ENCODE measurements at regions not wholly inside any gene's neighbourhood (a gene's known extent, or its start where the extent isn't known, plus 50 kb on each side); places are given as distances from the start of the nearest gene placed in this dataset.

- no peak for TF ChIP-seq CTCF (IDR thresholded peaks at IDR 0.05; ENCODE audit: control insufficient read depth, insufficient read depth, low read depth, low read length, missing control alignments)
- H3K4me3 ChIP-seq (ENCODE audit: control insufficient read depth, low read depth, low read length), result no peak overlapping the region
- no peak for DNase-seq (ENCODE audit: low read depth)
Measured at GRCh38 chr22:33202455-33202854, 144.3 kb upstream of the SYN3 start.

DNA sequence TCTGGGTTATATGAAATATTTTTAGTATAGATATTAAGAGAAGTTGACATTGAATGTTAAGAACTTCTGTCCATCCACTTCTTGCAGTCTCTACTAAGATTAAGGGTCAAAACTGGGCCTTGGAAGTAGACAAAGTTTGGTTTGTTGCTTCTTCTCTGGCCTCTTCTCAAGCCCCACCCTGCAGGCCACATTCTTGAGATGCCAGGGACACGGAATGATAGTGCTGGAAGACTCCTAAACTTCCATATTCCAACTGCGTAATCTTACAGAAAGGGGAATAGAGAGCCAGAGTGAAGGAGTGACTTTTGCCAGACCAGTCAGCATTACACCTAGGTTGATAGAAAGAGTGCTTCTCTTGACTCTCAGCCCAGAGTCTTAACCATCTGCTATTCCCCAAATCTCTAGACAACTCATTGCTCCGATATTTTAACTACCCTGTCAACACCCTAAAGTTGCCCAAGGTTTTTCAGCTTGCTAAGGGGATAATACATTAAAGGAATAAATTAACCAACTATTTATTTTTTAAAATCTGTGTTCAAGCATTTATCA lies 136.4 kb upstream of the SYN3 start:
- TF ChIP-seq CTCF (IDR thresholded peaks at IDR 0.05; ENCODE audit: control insufficient read depth, insufficient read depth, low read depth, low read length, missing control alignments), result no peak
- DNase-seq (ENCODE audit: low read depth), result no peak
- no peak overlapping the region for H3K4me3 ChIP-seq (ENCODE audit: control insufficient read depth, low read depth, low read length)

- no peak for TF ChIP-seq CTCF (IDR thresholded peaks at IDR 0.05; ENCODE audit: control insufficient read depth, insufficient read depth, low read depth, low read length, missing control alignments)
- H3K4me3 ChIP-seq (ENCODE audit: control insufficient read depth, low read depth, low read length), result no peak overlapping the region
- DNase-seq (ENCODE audit: low read depth), result no peak
Measured at GRCh38 chr22:33192156-33192555, 134.0 kb upstream of the SYN3 start.

GRCh38 chr22:33188326-33188725 lies 130.1 kb upstream of the SYN3 start:
- no peak overlapping the region for H3K4me3 ChIP-seq (ENCODE audit: control insufficient read depth, low read depth, low read length)
- no peak for TF ChIP-seq CTCF (IDR thresholded peaks at IDR 0.05; ENCODE audit: control insufficient read depth, insufficient read depth, low read depth, low read length, missing control alignments)
- DNase-seq (ENCODE audit: low read depth), result no peak

- no peak overlapping the region for H3K4me3 ChIP-seq (ENCODE audit: control insufficient read depth, low read depth, low read length)
- no peak for TF ChIP-seq CTCF (IDR thresholded peaks at IDR 0.05; ENCODE audit: control insufficient read depth, insufficient read depth, low read depth, low read length, missing control alignments)
- DNase-seq (ENCODE audit: low read depth), result no peak
Measured at GRCh38 chr22:33186816-33187215, 128.6 kb upstream of the SYN3 start.

DNA sequence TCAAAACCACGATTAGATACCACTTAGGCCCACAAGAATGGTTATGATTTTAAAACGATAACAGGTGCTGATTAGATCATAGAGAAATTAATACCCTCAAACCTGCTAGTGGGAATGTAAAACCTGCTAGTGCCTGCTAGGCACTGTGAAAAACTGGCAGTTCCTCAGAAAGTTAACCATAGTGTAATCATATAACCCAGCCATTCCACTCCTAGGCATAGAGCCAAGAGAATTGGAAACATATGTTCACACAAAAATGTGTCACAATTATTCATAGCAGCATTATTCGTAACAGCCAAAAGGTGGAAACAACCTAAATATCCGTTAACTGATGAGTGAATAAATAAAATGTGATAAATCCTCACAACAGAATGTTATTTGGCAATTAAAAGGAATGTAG lies 122.2 kb upstream of the SYN3 start:
- H3K4me3 ChIP-seq (ENCODE audit: control insufficient read depth, low read depth, low read length), result no peak overlapping the region
- no peak for DNase-seq (ENCODE audit: low read depth)
- no peak for TF ChIP-seq CTCF (IDR thresholded peaks at IDR 0.05; ENCODE audit: control insufficient read depth, insufficient read depth, low read depth, low read length, missing control alignments)

Measured in AG09309 (cell line).